ENCODE measurements at regions not wholly inside any gene's neighbourhood (a gene's known extent, or its start where the extent isn't known, plus 50 kb on each side); places are given as distances from the start of the nearest gene placed in this dataset.

DNA sequence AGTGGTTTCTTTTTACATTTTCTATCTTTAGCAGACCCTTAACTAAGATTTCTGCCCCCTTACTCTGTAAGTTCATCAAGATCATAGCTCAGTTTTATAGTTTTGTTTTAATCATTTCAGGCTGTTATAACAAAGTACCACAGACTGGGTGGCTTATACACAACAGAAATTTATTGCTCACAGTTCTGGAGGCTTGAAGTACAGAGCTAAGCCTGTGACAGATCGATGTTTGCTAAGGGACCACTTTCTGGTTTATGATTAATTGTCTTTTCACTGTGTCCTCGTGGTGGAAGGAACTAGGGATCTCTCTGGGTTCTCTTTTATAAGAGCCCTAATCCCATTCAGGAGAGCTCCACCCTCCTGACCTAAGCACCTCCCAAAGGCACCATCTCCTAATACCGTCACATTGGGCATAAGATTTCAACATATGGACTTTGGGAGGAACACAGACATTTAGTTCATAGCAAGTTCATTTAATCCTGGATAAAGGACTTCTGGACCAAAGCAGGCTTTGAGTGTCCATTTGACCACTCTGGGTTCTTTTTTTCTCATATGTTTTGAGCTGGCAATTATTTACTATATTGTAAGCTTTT is 137.0 kb upstream of the IL15 start:
- WGBS, 2 donors (ENCODE audit: low coverage in 1 of 2), result 63 to 65% methylated on average over 3 of the region's 3 CpGs
- TF ChIP-seq POLR2A (IDR thresholded peaks at IDR 0.05), result no peak
- no peak for TF ChIP-seq EP300 (IDR thresholded peaks at IDR 0.05)
- no peak for TF ChIP-seq CTCF (IDR thresholded peaks at IDR 0.05)
- TF ChIP-seq POLR2AphosphoS5 (IDR thresholded peaks at IDR 0.05), result no peak

GRCh38 chr4:141501395-141501794 is 135.0 kb upstream of the IL15 start:
- Histone ChIP-seq H3K9me3 (no peaks in the 10 kb centered on the region), H3K36me3 (no peaks in the 10 kb centered on the region), H3K4me1 (no peaks in the 10 kb centered on the region), H3K27ac (no peak overlapping the region), H3K4me3 (no peak overlapping the region), H3K27me3 (no peaks in the 10 kb centered on the region)
- TF ChIP-seq EP300 (IDR thresholded peaks at IDR 0.05) (no peak), CTCF (IDR thresholded peaks at IDR 0.05) (no peak), POLR2AphosphoS5 (IDR thresholded peaks at IDR 0.05) (no peak), POLR2A (IDR thresholded peaks at IDR 0.05) (no peak)
- ATAC-seq, result no peak
- WGBS, 2 donors (ENCODE audit: low coverage in 1 of 2), result 83 to 100% methylated on average over 1 of the region's 1 CpG

More for the DNA sequence above, 137.0 kb upstream of the IL15 start:
- no peak for ATAC-seq
- Histone ChIP-seq H3K36me3 (no peaks in the 10 kb centered on the region), H3K4me3 (no peak overlapping the region), H3K4me1 (no peaks in the 10 kb centered on the region), H3K27ac (no peak overlapping the region), H3K9me3 (no peaks in the 10 kb centered on the region), H3K27me3 (no peaks in the 10 kb centered on the region)

DNA sequence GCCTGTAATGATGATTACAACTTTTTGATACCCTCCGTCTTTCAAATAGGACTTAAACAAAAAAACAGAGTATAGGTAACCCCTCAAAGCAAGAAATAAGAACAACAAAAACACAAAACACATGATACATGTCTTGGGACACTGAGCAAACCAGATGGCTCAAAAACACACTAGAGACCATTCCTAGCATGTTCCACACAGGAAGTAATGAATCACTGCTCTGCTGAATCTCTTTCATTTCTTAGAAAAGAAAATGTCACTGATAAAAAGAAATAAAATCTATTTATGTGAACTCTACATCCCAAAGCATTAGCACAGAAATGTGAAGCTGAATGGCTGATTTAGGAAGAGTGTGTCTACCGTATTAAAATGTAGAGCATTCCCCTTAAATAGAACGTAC is 134.5 kb upstream of the IL15 start:
- H3K27me3 ChIP-seq, result no peaks in the 10 kb centered on the region
- no peaks in the 10 kb centered on the region for H3K36me3 ChIP-seq
- no peak overlapping the region for H3K27ac ChIP-seq
- TF ChIP-seq CTCF (IDR thresholded peaks at IDR 0.05) (no peak), POLR2AphosphoS5 (IDR thresholded peaks at IDR 0.05) (no peak), EP300 (IDR thresholded peaks at IDR 0.05) (no peak), POLR2A (IDR thresholded peaks at IDR 0.05) (no peak)
- 71 to 74% methylated on average over 2 to 3 of the region's 3 CpGs for WGBS, 2 donors (ENCODE audit: low coverage in 1 of 2)
- no peaks in the 10 kb centered on the region for H3K9me3 ChIP-seq
- no peak for ATAC-seq
- no peaks in the 10 kb centered on the region for H3K4me1 ChIP-seq
- H3K4me3 ChIP-seq, result no peak overlapping the region

DNA sequence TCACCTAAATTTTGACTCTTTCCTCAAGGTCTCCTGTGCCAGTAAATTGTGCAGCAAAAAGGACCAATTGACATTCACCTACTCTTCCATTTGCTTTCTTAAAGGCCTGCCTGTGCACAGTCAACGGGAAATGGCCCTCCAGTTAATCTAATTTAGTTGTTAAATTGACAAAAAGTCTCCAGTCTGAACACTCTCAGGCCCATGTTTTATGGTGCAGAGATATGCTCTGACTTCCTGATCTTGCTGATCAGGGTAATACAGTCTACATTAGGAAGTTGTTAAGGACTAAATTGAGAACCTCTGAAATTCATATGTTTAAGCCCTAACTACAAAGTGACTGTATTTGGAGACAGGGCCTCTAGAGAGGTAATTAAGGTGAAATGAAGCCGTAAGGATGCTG is 133.6 kb upstream of the IL15 start:
- ATAC-seq, result no peak
- Histone ChIP-seq H3K4me3 (no peak overlapping the region), H3K27me3 (no peaks in the 10 kb centered on the region), H3K36me3 (no peaks in the 10 kb centered on the region), H3K4me1 (no peaks in the 10 kb centered on the region), H3K27ac (no peak overlapping the region), H3K9me3 (no peaks in the 10 kb centered on the region)
- 87 to 95% methylated on average over 2 of the region's 2 CpGs for WGBS, 2 donors (ENCODE audit: low coverage in 1 of 2)
- TF ChIP-seq POLR2A (IDR thresholded peaks at IDR 0.05), result no peak
- TF ChIP-seq CTCF (IDR thresholded peaks at IDR 0.05), result no peak
- TF ChIP-seq EP300 (IDR thresholded peaks at IDR 0.05), result no peak
- no peak for TF ChIP-seq POLR2AphosphoS5 (IDR thresholded peaks at IDR 0.05)

DNA sequence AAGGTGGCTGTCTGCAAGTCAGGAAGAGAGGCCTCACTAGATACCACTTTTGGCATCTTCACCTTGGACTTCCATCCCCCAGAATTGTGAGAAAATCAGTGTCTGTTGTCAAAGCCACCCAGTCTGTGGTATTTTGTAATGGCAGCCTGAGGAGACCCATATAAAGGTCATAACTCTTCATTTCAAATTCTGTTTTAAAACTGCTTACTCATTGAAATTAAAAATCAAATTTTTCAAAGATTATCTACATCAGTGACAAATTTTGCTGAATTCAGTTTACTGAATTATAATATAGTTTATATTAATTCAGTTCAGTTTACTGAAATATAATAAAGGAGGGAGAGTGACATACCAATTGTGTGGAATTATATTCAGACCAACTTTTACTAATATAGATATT is 133.1 kb upstream of the IL15 start:
- H3K36me3 ChIP-seq, result no peaks in the 10 kb centered on the region
- no peaks in the 10 kb centered on the region for H3K9me3 ChIP-seq
- TF ChIP-seq POLR2AphosphoS5 (IDR thresholded peaks at IDR 0.05) (no peak), EP300 (IDR thresholded peaks at IDR 0.05) (no peak), CTCF (IDR thresholded peaks at IDR 0.05) (no peak), POLR2A (IDR thresholded peaks at IDR 0.05) (no peak)
- no peaks in the 10 kb centered on the region for H3K4me1 ChIP-seq
- ATAC-seq, result no peak
- H3K27me3 ChIP-seq, result no peaks in the 10 kb centered on the region
- no peak overlapping the region for H3K27ac ChIP-seq
- H3K4me3 ChIP-seq, result no peak overlapping the region

Data from gastroesophageal sphincter (tissue), 4 donors.